ENCODE measurements at regions not wholly inside any gene's neighbourhood (a gene's known extent, or its start where the extent isn't known, plus 50 kb on each side); places are given as distances from the start of the nearest gene placed in this dataset.

GRCh38 chr1:188444526-188444925 lies 1615.8 kb downstream of the PLA2G4A start:
- Histone ChIP-seq H3K79me2 (ENCODE audit: insufficient read depth, low read length) (no peaks in the 10 kb centered on the region), H4K20me1 (ENCODE audit: insufficient read depth, low read length) (no peaks in the 10 kb centered on the region), H3K4me1 (ENCODE audit: insufficient read depth, low read length, severe bottlenecking) (no peaks in the 10 kb centered on the region), H3K36me3 (ENCODE audit: insufficient read depth, low read length) (no peaks in the 10 kb centered on the region), H2AFZ (ENCODE audit: low read length) (no peak overlapping the region), H3K9me3 (ENCODE audit: low read length) (no peaks in the 10 kb centered on the region), H3K9me2 (ENCODE audit: low read depth, low read length) (no peaks in the 10 kb centered on the region), H3K9ac (ENCODE audit: low read length) (no peak overlapping the region), H3K4me3 (ENCODE audit: low read depth, low read length, poor library complexity, severe bottlenecking) (no peak overlapping the region), H3K4me2 (ENCODE audit: low read length) (no peak overlapping the region), H3K27ac (ENCODE audit: low read depth, low read length, poor library complexity, severe bottlenecking) (no peak overlapping the region), H3K27me3 (ENCODE audit: insufficient read depth, low read length) (no peaks in the 10 kb centered on the region), H3F3A (ENCODE audit: insufficient read depth, low read length) (no peaks in the 10 kb centered on the region)
- TF ChIP-seq CTCF (IDR thresholded peaks at IDR 0.05; ENCODE audit: low read length): no peak
- TF ChIP-seq EZH2 (IDR thresholded peaks at IDR 0.05; ENCODE audit: borderline replicate concordance, low read length): no peak

GRCh38 chr1:188462837-188463236 lies 1634.1 kb downstream of the PLA2G4A start:
- no peak overlapping the region for H3K4me3 ChIP-seq (ENCODE audit: low read depth, low read length, poor library complexity, severe bottlenecking)

GRCh38 chr1:188463919-188464318 lies 1635.2 kb downstream of the PLA2G4A start:
- Histone ChIP-seq H3K79me2 (ENCODE audit: insufficient read depth, low read length) (no peaks in the 10 kb centered on the region), H3K27me3 (ENCODE audit: insufficient read depth, low read length) (no peaks in the 10 kb centered on the region), H3F3A (ENCODE audit: insufficient read depth, low read length) (no peaks in the 10 kb centered on the region), H3K4me2 (ENCODE audit: low read length) (no peak overlapping the region), H3K36me3 (ENCODE audit: insufficient read depth, low read length) (no peaks in the 10 kb centered on the region), H3K4me3 (ENCODE audit: low read depth, low read length, poor library complexity, severe bottlenecking) (no peak overlapping the region), H3K27ac (ENCODE audit: low read depth, low read length, poor library complexity, severe bottlenecking) (no peak overlapping the region), H3K9me3 (ENCODE audit: low read length) (no peaks in the 10 kb centered on the region), H3K9ac (ENCODE audit: low read length) (no peak overlapping the region), H3K9me2 (ENCODE audit: low read depth, low read length) (no peaks in the 10 kb centered on the region), H2AFZ (ENCODE audit: low read length) (no peak overlapping the region), H4K20me1 (ENCODE audit: insufficient read depth, low read length) (no peaks in the 10 kb centered on the region), H3K4me1 (ENCODE audit: insufficient read depth, low read length, severe bottlenecking) (no peaks in the 10 kb centered on the region)
- TF ChIP-seq CTCF (IDR thresholded peaks at IDR 0.05; ENCODE audit: low read length) (no peak), EZH2 (IDR thresholded peaks at IDR 0.05; ENCODE audit: borderline replicate concordance, low read length) (no peak)

More at GRCh38 chr1:188462837-188463236, 1634.1 kb downstream of the PLA2G4A start:
- no peaks in the 10 kb centered on the region for H3K4me1 ChIP-seq (ENCODE audit: insufficient read depth, low read length, severe bottlenecking)
- no peaks in the 10 kb centered on the region for H3F3A ChIP-seq (ENCODE audit: insufficient read depth, low read length)
- no peaks in the 10 kb centered on the region for H3K27me3 ChIP-seq (ENCODE audit: insufficient read depth, low read length)
- H2AFZ ChIP-seq (ENCODE audit: low read length): no peak overlapping the region
- H3K4me2 ChIP-seq (ENCODE audit: low read length): no peak overlapping the region
- H3K27ac ChIP-seq (ENCODE audit: low read depth, low read length, poor library complexity, severe bottlenecking): no peak overlapping the region
- H3K9ac ChIP-seq (ENCODE audit: low read length): no peak overlapping the region
- H3K9me2 ChIP-seq (ENCODE audit: low read depth, low read length): no peaks in the 10 kb centered on the region
- TF ChIP-seq CTCF (IDR thresholded peaks at IDR 0.05; ENCODE audit: low read length) (no peak), EZH2 (IDR thresholded peaks at IDR 0.05; ENCODE audit: borderline replicate concordance, low read length) (no peak)
- no peaks in the 10 kb centered on the region for H3K79me2 ChIP-seq (ENCODE audit: insufficient read depth, low read length)
- H3K36me3 ChIP-seq (ENCODE audit: insufficient read depth, low read length): no peaks in the 10 kb centered on the region
- H3K9me3 ChIP-seq (ENCODE audit: low read length): no peaks in the 10 kb centered on the region
- H4K20me1 ChIP-seq (ENCODE audit: insufficient read depth, low read length): no peaks in the 10 kb centered on the region
